ENCODE measurements at regions not wholly inside any gene's neighbourhood (a gene's known extent, or its start where the extent isn't known, plus 50 kb on each side); places are given as distances from the start of the nearest gene placed in this dataset.
"Not testable (repeated sequence)": the region's sequence is repeated elsewhere in the genome, so short reads cannot be mapped to it uniquely, and the experiment has no call there.

DNA sequence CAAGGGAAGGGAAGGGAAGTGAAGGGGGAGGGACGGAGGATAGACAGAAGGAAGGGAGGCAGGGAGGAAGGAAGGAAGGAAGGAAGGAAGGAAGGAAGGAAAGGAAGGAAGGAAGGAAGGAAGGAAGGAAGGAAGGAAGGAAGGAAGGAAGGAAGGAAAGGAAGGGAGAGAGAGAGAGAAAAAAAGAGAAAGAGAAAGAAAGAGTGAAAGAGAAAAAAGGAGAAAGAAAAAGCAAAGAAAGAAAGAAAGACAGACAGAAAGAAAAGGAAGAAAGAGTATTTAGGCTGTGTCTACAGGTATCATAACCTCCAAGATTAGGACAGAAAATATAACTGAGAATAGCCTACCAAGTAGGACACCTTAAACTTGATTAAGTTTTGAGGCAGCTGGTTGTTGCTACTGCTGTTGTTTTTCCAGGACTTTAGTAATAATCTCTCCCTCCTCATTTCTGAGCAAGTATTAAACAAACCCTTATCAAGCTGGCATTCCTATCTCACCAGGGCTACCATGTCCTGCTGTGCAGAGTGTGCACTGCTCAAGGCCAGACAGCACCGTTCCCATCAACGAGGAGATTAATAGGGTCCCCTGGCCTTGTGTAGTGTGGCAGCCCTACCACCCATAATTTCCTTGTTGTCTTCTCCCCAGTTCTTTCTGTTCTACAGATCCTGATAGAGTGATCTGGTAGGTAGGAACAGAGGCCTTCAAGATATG is 90.5 kb upstream of the FHL2 start:
- H3K27me3 ChIP-seq (ENCODE audit: control insufficient read depth, insufficient read depth, low read length) = no peaks in the 10 kb centered on the region

DNA sequence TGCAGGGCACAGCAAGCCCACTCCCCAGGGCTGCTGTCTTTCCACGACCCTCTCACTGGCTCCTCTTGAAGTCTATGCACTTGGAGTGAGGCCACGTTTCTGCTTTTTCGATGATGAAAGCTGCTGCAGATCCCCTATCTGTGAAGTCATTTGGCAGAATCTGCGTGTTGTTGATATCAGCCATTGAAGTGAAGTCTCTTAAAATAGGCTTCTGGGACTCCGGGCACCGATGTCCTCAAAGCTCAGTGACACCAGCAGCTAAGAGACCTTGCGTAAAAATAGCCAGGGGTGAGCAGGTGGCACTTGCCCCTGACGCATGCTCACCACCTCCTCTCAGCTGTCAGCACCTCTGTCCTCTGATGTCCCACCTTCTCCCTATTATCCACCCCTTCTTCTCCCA is 89.4 kb upstream of the FHL2 start:
- H3K27me3 ChIP-seq (ENCODE audit: control insufficient read depth, insufficient read depth, low read length) = no peaks in the 10 kb centered on the region
- H3K4me3 ChIP-seq (ENCODE audit: insufficient read depth, low read depth, low read length) = no peak overlapping the region
- H3K36me3 ChIP-seq (replicated peaks; ENCODE audit: control insufficient read depth, insufficient read depth, low read length) = no peaks in the 10 kb centered on the region

More for the DNA sequence above, 90.5 kb upstream of the FHL2 start:
- H3K36me3 ChIP-seq (replicated peaks; ENCODE audit: control insufficient read depth, insufficient read depth, low read length) = no peaks in the 10 kb centered on the region
- H3K4me3 ChIP-seq (ENCODE audit: insufficient read depth, low read depth, low read length) = no peak overlapping the region
- DNase-seq = no peak

GRCh38 chr2:105487142-105488069 is 88.6 kb upstream of the FHL2 start:
- H3K4me3 ChIP-seq (ENCODE audit: insufficient read depth, low read depth, low read length) = no peak overlapping the region
- no peaks in the 10 kb centered on the region for H3K36me3 ChIP-seq (replicated peaks; ENCODE audit: control insufficient read depth, insufficient read depth, low read length)
- no peak for DNase-seq
- no peaks in the 10 kb centered on the region for H3K27me3 ChIP-seq (ENCODE audit: control insufficient read depth, insufficient read depth, low read length)

More for the DNA sequence above, 89.4 kb upstream of the FHL2 start:
- no peak for DNase-seq

DNA sequence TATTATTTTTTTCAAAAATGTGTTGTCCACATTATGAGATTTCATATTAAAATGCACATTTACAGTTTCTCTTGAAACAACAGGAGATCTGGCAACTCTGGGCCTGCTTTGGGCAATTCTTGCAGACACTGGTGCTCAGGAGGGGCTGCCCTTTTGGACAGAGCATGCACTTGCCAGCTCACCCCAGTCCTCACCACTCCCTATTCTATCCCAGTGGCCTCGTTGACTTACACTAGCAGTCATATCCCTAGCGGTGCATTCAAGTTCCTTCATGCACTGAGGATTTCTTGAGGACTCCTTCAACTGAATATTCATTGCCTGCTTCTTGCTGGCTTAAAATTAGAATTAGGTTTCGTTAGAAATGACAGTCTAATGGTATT is 87.9 kb upstream of the FHL2 start:
- no peaks in the 10 kb centered on the region for H3K27me3 ChIP-seq (ENCODE audit: control insufficient read depth, insufficient read depth, low read length)
- DNase-seq = no peak
- H3K4me3 ChIP-seq (ENCODE audit: insufficient read depth, low read depth, low read length) = no peak overlapping the region
- H3K36me3 ChIP-seq (replicated peaks; ENCODE audit: control insufficient read depth, insufficient read depth, low read length) = no peaks in the 10 kb centered on the region

- no peak for DNase-seq
These were observed 79.8 kb upstream of the FHL2 start for GRCh38 chr2:105478670-105479069.

DNA sequence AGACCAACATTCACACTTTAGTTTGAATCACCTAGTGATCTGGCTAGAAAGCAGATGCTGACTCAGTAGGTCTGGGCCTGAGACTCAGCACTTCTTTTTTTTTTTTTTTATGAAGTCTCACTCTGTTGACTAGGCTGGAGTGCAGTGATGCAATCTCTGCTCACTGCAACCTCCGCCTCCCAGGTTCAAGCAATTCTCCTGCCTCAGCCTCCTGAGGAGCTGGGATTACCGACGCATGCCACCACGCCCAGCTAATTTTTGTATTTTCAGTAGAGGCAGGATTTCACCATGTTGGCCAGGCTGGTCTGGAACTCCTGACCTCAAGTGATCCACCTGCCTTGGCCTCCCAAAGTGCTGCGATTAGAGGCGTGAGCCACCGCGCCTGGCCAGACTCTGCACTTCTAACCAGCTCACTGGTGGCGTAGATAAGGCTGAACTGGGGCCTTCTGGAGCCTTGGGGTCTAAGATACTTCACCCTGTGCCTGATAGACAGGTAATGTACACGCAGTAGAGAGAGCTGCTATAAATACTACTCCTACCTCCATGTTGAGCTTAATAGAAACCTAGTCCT is 78.3 kb upstream of the FHL2 start:
- not testable (repeated sequence) for H3K27me3 ChIP-seq (ENCODE audit: control insufficient read depth, insufficient read depth, low read length); H3K4me3 ChIP-seq (ENCODE audit: insufficient read depth, low read depth, low read length); DNase-seq; H3K36me3 ChIP-seq (replicated peaks; ENCODE audit: control insufficient read depth, insufficient read depth, low read length)

More at GRCh38 chr2:105478670-105479069, 79.8 kb upstream of the FHL2 start:
- Histone ChIP-seq H3K36me3 (replicated peaks; ENCODE audit: control insufficient read depth, insufficient read depth, low read length) (no peaks in the 10 kb centered on the region), H3K27me3 (ENCODE audit: control insufficient read depth, insufficient read depth, low read length) (no peaks in the 10 kb centered on the region), H3K4me3 (ENCODE audit: insufficient read depth, low read depth, low read length) (no peak overlapping the region)

DNA sequence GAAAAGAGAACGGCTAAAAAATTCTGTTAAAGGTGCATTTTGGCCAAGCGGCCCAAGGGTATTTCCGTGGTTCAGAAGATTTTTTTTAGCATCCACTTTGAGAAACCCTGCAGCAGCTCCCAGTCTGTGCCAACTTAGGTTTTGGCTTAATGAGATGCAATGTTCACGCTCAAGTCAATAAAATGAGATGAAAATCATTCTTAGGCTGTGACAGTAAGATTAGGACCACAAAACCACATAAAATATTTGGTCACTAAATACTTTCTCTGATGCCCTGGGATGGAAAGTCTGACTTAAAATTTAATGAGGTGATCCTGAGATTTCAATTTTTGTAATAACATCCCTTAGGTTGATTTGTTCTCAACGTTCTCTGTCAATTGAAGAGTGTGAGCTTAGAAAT is 74.2 kb upstream of the FHL2 start:
- Histone ChIP-seq H3K4me3 (ENCODE audit: insufficient read depth, low read depth, low read length) (no peak overlapping the region), H3K36me3 (replicated peaks; ENCODE audit: control insufficient read depth, insufficient read depth, low read length) (no peaks in the 10 kb centered on the region), H3K27me3 (ENCODE audit: control insufficient read depth, insufficient read depth, low read length) (no peaks in the 10 kb centered on the region)
- no peak for DNase-seq

GRCh38 chr2:105470979-105471378 is 72.1 kb upstream of the FHL2 start:
- DNase-seq = no peak
- H3K36me3 ChIP-seq (replicated peaks; ENCODE audit: control insufficient read depth, insufficient read depth, low read length) = no peaks in the 10 kb centered on the region
- H3K4me3 ChIP-seq (ENCODE audit: insufficient read depth, low read depth, low read length) = no peak overlapping the region
- H3K27me3 ChIP-seq (ENCODE audit: control insufficient read depth, insufficient read depth, low read length) = no peaks in the 10 kb centered on the region

DNA sequence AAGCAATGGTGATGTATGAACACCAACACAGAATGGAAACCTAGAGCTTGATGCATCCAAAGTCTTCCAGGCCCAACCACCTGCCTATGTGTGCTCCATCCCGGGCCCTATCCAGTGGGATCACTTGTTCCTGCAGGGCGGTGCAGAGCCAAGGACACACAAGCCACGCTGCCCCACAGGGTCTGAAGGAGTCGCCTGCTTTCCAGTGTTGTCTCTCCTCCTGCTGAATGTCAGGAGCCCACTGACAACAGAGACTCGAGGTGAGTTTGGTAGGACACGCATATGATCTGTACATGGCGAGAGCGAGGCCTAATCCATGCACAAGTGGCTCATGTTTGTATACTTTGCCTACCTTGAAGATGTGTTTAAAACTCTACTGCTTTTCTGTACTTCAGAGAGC is 70.9 kb upstream of the FHL2 start:
- H3K4me3 ChIP-seq (ENCODE audit: insufficient read depth, low read depth, low read length) = no peak overlapping the region

DNA sequence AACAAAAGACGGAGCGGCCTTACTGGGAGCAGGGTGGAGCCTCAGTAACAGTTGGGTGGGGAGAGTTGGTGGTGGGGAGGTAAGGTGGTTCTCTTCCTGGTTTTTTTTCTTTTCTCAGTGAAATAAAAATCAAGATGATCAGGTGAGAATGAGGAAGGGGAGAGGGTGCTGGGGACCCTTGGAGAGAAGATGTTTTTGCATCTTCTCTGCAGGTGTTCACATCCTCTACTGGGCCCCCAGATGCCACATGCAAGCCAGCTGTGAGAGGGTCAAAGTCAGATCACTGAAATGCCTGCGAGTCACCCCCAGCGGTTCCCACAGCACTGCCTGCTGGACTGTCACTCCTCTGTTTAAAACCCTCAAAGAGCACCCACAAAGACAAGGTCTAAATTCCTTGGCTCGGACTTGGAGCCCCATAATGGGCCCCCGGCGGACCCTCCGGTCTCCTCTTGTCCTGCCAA is 69.8 kb upstream of the FHL2 start:
- Histone ChIP-seq H3K4me3 (ENCODE audit: insufficient read depth, low read depth, low read length) (no peak overlapping the region), H3K27me3 (ENCODE audit: control insufficient read depth, insufficient read depth, low read length) (no peaks in the 10 kb centered on the region), H3K36me3 (replicated peaks; ENCODE audit: control insufficient read depth, insufficient read depth, low read length) (no peaks in the 10 kb centered on the region)
- DNase-seq = no peak

More for the DNA sequence above, 70.9 kb upstream of the FHL2 start:
- no peaks in the 10 kb centered on the region for H3K36me3 ChIP-seq (replicated peaks; ENCODE audit: control insufficient read depth, insufficient read depth, low read length)
- no peak for DNase-seq
- no peaks in the 10 kb centered on the region for H3K27me3 ChIP-seq (ENCODE audit: control insufficient read depth, insufficient read depth, low read length)

DNA sequence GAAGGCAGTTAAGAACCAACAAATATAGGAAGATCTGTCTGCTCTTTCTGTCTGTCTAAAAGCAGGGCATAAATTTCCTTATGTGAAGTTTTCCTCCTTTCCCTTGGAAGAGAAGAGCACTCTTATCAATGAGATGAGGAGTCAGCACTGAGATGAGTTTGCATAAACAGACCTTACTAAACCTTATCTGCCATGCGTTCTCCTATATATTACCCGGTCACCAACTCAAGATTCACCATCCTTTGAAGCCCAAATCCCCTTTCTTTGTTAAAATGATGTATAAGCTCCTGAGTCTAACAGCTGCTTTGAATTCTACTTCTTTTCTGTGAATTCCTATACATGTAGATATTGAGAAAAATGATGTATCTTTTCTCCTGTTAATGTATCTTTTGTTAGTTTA is 65.5 kb upstream of the FHL2 start:
- H3K27me3 ChIP-seq (ENCODE audit: control insufficient read depth, insufficient read depth, low read length) = no peaks in the 10 kb centered on the region
- no peak for DNase-seq
- no peaks in the 10 kb centered on the region for H3K36me3 ChIP-seq (replicated peaks; ENCODE audit: control insufficient read depth, insufficient read depth, low read length)
- H3K4me3 ChIP-seq (ENCODE audit: insufficient read depth, low read depth, low read length) = no peak overlapping the region

DNA sequence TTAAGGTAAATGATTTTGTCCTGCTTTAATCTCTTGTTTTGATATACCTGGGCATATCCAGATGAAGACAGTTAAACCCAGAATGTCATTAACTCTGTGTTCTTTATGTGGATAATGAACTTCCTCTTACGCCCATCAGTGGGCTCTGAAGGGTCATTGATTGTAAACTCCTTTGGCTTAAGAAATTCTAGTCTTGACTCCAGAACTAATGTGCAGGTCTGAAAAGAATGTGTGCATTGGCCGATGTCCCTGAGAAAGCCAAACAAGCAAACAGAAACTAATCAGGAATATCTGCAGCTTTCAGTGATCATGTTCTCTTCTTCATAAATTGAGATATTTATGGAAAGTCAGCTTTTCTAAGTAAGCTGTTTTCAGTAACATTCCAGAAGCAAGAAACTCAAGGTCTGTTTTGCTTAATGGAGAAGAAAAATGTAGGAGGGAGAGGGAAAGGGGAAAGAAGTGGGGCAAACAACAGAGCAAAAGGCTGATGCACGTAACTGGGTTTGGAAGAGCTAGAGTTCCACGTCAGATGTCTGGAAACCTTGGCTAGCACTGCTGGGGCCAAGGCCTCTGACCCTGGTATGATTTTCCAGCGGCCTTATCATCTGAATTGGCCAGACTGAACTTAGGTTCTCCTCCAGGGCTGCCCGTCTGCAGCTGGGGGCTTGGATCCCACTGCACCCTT is 61.3 kb upstream of the FHL2 start:
- H3K36me3 ChIP-seq (replicated peaks; ENCODE audit: control insufficient read depth, insufficient read depth, low read length) = no peaks in the 10 kb centered on the region
- DNase-seq = no peak
- no peaks in the 10 kb centered on the region for H3K27me3 ChIP-seq (ENCODE audit: control insufficient read depth, insufficient read depth, low read length)
- H3K4me3 ChIP-seq (ENCODE audit: insufficient read depth, low read depth, low read length) = no peak overlapping the region

DNA sequence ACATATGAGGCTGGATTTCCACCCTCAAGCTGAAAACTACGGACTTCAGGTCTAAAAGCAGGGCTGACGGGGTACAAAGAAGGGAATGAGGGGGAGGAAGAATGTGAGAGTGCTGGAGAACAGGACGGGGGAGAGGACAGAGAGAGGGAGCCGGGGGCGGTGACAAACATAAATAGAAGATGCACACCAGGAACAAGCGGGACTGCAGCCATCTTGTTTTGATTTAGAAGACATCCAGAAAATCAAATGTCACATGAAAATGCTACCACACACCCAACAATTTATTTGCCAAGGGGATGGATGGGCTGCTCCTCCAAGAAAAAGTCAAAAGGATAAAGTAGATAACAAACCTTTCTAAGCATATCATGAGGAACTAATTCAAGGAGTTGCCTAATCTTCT is 59.2 kb upstream of the FHL2 start:
- no peak overlapping the region for H3K4me3 ChIP-seq (ENCODE audit: insufficient read depth, low read depth, low read length)
- no peaks in the 10 kb centered on the region for H3K27me3 ChIP-seq (ENCODE audit: control insufficient read depth, insufficient read depth, low read length)
- H3K36me3 ChIP-seq (replicated peaks; ENCODE audit: control insufficient read depth, insufficient read depth, low read length) = no peaks in the 10 kb centered on the region
- no peak for DNase-seq

- DNase-seq = no peak
- Histone ChIP-seq H3K4me3 (ENCODE audit: insufficient read depth, low read depth, low read length) (no peak overlapping the region), H3K27me3 (ENCODE audit: control insufficient read depth, insufficient read depth, low read length) (no peaks in the 10 kb centered on the region), H3K36me3 (replicated peaks; ENCODE audit: control insufficient read depth, insufficient read depth, low read length) (no peaks in the 10 kb centered on the region)
These were observed 56.7 kb upstream of the FHL2 start for GRCh38 chr2:105455488-105456003.
